Keratinocyte (primary cell): ENCODE measurements at regions not wholly inside any gene's neighbourhood (a gene's known extent, or its start where the extent isn't known, plus 50 kb on each side); places are given as distances from the start of the nearest gene placed in this dataset.

Experiments
- DNase-seq: peaks from one replicate; pipeline ENCODE4 v3.0.0-alpha.2; 2011; ENCODE audit warnings: low read depth, missing footprints, low spot score
- FAIRE-seq: peaks from 2 replicates; lab custom pipeline; 2011; peaks lifted over from hg19 to GRCh38; lab: Jason Lieb, UNC
- H2AFZ ChIP-seq: 2 replicates; pipeline ENCODE4 v1.6.0; 2012; ENCODE audit warnings: low read length, control low read depth, inconsistent platforms; ENCODE audit not compliant: control insufficient read depth
- H3K27ac ChIP-seq: 2 replicates; pipeline ENCODE4 v1.5.1; 2011; ENCODE audit warnings: low read length; ENCODE audit not compliant: control insufficient read depth, insufficient read depth
- H3K27me3 ChIP-seq: 3 replicates; pipeline ENCODE4 v1.6.0; 2011; ENCODE audit warnings: low read length; ENCODE audit not compliant: control insufficient read depth, insufficient read depth; ENCODE audit errors: extremely low read depth
- H3K36me3 ChIP-seq, 2 experiments: 2 replicates in 1 of 2; 3 replicates in 1 of 2; pipeline ENCODE4 v1.5.1; 2011; ENCODE audit warnings: low read length in 2 of 2, mild to moderate bottlenecking in 1 of 2; ENCODE audit not compliant: control insufficient read depth in 2 of 2, insufficient read depth in 2 of 2; ENCODE audit errors: extremely low read depth in 1 of 2
- H3K4me1 ChIP-seq: 3 replicates; pipeline ENCODE4 v1.5.1; 2011; ENCODE audit warnings: low read length; ENCODE audit not compliant: control insufficient read depth, insufficient read depth; ENCODE audit errors: extremely low read depth
- H3K4me2 ChIP-seq: 3 replicates; pipeline ENCODE4 v1.6.0; 2011; ENCODE audit warnings: low read depth, low read length; ENCODE audit not compliant: control insufficient read depth, insufficient read depth; ENCODE audit errors: extremely low read depth
- H3K4me3 ChIP-seq, 3 experiments: fragments of 200-600 bp in 1 of 3; sonication (generic) in 1 of 3; 2 replicates in 2 of 3; 3 replicates in 1 of 3; pipeline ENCODE4 v1.5.1; 2011 to 2016; ENCODE audit warnings: low read length in 3 of 3, mild to moderate bottlenecking in 3 of 3, control low read depth in 2 of 3, inconsistent platforms in 1 of 3, low read depth in 1 of 3, mixed read lengths in 1 of 3, mixed run types in 1 of 3, moderate library complexity in 1 of 3; ENCODE audit not compliant: control insufficient read depth in 2 of 3, insufficient read depth in 2 of 3; ENCODE audit errors: extremely low read depth in 1 of 3
- H3K79me2 ChIP-seq: 2 replicates; pipeline ENCODE4 v1.6.0; 2012; ENCODE audit warnings: low read length; ENCODE audit not compliant: control insufficient read depth, insufficient read depth
- H3K9ac ChIP-seq: 3 replicates; pipeline ENCODE4 v1.6.0; 2011; ENCODE audit warnings: low read length; ENCODE audit not compliant: control insufficient read depth, insufficient read depth; ENCODE audit errors: extremely low read depth
- H3K9me1 ChIP-seq: 3 replicates; pipeline ENCODE4 v1.6.0; 2011; ENCODE audit warnings: low read length; ENCODE audit not compliant: control insufficient read depth, insufficient read depth; ENCODE audit errors: extremely low read depth
- H3K9me3 ChIP-seq: 2 replicates; pipeline ENCODE4 v1.5.1; 2012; ENCODE audit warnings: low read depth, low read length; ENCODE audit not compliant: control insufficient read depth
- H4K20me1 ChIP-seq: 3 replicates; pipeline ENCODE4 v1.6.0; 2011; ENCODE audit warnings: low read length; ENCODE audit not compliant: control insufficient read depth, insufficient read depth; ENCODE audit errors: extremely low read depth
- EZH2 ChIP-seq: IDR thresholded peaks from one replicate; pipeline ENCODE4 v1.6.1; 2012; ENCODE audit warnings: inconsistent platforms, mild to moderate bottlenecking, low read length, moderate library complexity
- dilution Hi-C: fragments of 300-500 bp; cut with MboI; formaldehyde crosslinking; loops from one replicate; pipeline ENCODE4 v1.7.0; 2020; ENCODE audit warnings: low sequenced_read_pairs; ENCODE audit not compliant: extremely low pct_ligation_motif_present
- TF ChIP-seq, protein P1 (sequence below), 3 experiments: IDR thresholded peaks in 1 of 3; conservative IDR thresholded peaks in 1 of 3; optimal IDR thresholded peaks in 1 of 3; 2 replicates in 2 of 3; 3 replicates in 1 of 3; pipeline versions ENCODE3 to v1.5.1; 2011; ENCODE audit warnings: low read length in 3 of 3, mild to moderate bottlenecking in 3 of 3, moderate library complexity in 2 of 3, control low read depth in 1 of 3, inconsistent platforms in 1 of 3; ENCODE audit not compliant: insufficient read depth in 2 of 3; ENCODE audit errors: extremely low read depth in 1 of 3

DNA sequence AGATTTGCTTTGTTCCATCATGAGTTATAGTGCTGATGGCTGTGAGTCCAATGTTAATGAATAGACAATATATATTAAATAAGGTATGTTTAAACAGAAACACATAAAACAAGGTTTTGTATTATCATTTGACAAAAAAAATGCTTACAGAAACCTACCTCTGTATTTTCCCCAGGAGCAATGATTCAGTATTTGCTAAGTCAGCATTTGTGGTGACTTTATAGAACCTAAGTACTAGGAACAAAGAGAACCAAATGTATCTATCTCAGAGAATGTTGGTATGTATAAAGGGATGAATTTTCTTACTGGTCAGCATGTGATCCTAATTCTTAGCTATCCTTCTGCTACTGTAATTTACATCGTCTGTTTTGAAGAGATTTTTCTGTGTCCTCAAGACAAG, 421.5 kb upstream of the SEL1L start:
- H3K79me2 ChIP-seq = no peaks in the 10 kb centered on the region
- H3K4me1 ChIP-seq = no peaks in the 10 kb centered on the region
- H3K9ac ChIP-seq = no peak overlapping the region
- no peak overlapping the region for H2AFZ ChIP-seq
- H3K36me3 ChIP-seq = no peaks in the 10 kb centered on the region
- no peak overlapping the region for H3K27ac ChIP-seq
- no peak for TF ChIP-seq EZH2
- TF ChIP-seq, protein P1, sequence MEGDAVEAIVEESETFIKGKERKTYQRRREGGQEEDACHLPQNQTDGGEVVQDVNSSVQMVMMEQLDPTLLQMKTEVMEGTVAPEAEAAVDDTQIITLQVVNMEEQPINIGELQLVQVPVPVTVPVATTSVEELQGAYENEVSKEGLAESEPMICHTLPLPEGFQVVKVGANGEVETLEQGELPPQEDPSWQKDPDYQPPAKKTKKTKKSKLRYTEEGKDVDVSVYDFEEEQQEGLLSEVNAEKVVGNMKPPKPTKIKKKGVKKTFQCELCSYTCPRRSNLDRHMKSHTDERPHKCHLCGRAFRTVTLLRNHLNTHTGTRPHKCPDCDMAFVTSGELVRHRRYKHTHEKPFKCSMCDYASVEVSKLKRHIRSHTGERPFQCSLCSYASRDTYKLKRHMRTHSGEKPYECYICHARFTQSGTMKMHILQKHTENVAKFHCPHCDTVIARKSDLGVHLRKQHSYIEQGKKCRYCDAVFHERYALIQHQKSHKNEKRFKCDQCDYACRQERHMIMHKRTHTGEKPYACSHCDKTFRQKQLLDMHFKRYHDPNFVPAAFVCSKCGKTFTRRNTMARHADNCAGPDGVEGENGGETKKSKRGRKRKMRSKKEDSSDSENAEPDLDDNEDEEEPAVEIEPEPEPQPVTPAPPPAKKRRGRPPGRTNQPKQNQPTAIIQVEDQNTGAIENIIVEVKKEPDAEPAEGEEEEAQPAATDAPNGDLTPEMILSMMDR (optimal IDR thresholded peaks at IDR 0.05 in 1 of 3, IDR thresholded peaks at IDR 0.05 in 1 of 3, conservative IDR thresholded peaks at IDR 0.05 in 1 of 3; ENCODE audit: extremely low read depth in 1 of 3, insufficient read depth in 2 of 3, low read length in 3 of 3) = no peak
- FAIRE-seq (no peak), DNase-seq (no peak)
- no peaks in the 10 kb centered on the region for H3K9me3 ChIP-seq
- no peaks in the 10 kb centered on the region for H3K9me1 ChIP-seq
- no peaks in the 10 kb centered on the region for H4K20me1 ChIP-seq
- no peak overlapping the region for H3K4me3 ChIP-seq
- H3K27me3 ChIP-seq = no peaks in the 10 kb centered on the region
- no peak overlapping the region for H3K4me2 ChIP-seq
- dilution Hi-C loops = no loop called here

GRCh38 chr14:81960781-81961180, 427.1 kb upstream of the SEL1L start:
- no peaks in the 10 kb centered on the region for H3K9me3 ChIP-seq
- no peaks in the 10 kb centered on the region for H3K4me1 ChIP-seq
- no peaks in the 10 kb centered on the region for H3K79me2 ChIP-seq
- no peak overlapping the region for H3K9ac ChIP-seq
- no peak overlapping the region for H3K4me3 ChIP-seq
- dilution Hi-C loops = no loop called here
- DNase-seq = no peak
- no peaks in the 10 kb centered on the region for H3K36me3 ChIP-seq
- no peaks in the 10 kb centered on the region for H4K20me1 ChIP-seq
- no peak overlapping the region for H3K27ac ChIP-seq
- no peaks in the 10 kb centered on the region for H3K9me1 ChIP-seq
- H2AFZ ChIP-seq = no peak overlapping the region
- no peaks in the 10 kb centered on the region for H3K27me3 ChIP-seq
- no peak for TF ChIP-seq EZH2
- TF ChIP-seq, protein P1 (optimal IDR thresholded peaks at IDR 0.05 in 1 of 3, IDR thresholded peaks at IDR 0.05 in 1 of 3, conservative IDR thresholded peaks at IDR 0.05 in 1 of 3; ENCODE audit: extremely low read depth in 1 of 3, insufficient read depth in 2 of 3, low read length in 3 of 3) = no peak
- no peak for FAIRE-seq
- H3K4me2 ChIP-seq = no peak overlapping the region
